ENCODE measurements at regions not wholly inside any gene's neighbourhood (a gene's known extent, or its start where the extent isn't known, plus 50 kb on each side); places are given as distances from the start of the nearest gene placed in this dataset.
A peak's percentile ranks its signal among the peaks of the same experiment; 100 is the strongest.

DNA sequence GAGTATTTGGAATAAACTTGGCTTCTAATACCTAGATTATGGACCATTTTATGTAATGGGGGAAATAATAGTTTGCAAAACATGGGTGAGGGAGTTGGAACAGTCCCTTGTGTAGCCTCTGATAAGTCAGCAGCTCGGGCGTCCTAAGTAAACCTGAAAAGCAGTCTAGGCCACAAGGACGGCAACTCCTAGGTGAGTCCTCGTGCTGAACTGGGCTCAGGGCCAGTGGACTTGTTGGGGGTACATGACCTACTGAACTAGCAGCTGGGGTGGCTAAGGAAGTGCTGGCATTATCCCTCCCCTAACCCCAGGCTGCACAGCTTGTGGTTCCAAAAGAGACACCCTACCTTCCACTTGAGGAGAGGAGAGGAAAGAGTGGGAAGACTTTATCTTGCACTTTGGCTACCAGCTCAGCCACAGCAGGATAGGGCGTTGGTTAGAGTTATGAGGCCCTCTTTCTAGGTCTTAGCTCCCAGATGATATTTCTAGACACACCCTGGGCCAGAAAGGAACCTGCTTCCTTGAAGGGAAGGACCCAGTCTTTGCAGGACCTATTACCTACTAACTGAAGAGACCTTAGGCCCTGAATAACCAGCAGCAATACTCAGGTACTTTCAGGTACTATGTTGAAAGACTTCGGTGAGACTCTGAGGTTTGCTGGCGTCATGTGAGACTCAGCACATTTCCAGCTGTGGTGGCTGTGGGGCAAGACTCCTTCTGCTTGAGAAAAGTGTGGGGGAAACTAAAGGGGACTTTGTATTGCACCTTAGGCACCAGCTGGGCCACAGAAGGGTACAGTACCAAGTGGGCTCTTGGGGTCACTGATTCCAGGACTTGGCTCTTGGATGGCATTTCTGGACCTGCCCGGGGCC is 71.0 kb downstream of the AQP4 start:
- Histone ChIP-seq H3K4me3 (no peak overlapping the region), H3K4me1 (replicated peaks in 1 of 2) (peaks cover 2 to 3% of the 10 kb centered on the region in 2 donors), H3K27ac (no peak overlapping the region)
- ATAC-seq (replicated peaks in 6 of 8), result no peak
- in situ Hi-C loops (cut with MboI; ENCODE audit: low pct_unique_long_range_greater_than_20kb in 2 of 9, low sequenced_read_pairs in 9 of 9, unreplicated experiment in 9 of 9), result no loop called here
- WGBS, 10 experiments, result 0 to 100% (median 94%) methylated on average over 1 to 7 of the region's 8 CpGs; no CpG with 5 or more reads in 2 of the 10 experiments

DNA sequence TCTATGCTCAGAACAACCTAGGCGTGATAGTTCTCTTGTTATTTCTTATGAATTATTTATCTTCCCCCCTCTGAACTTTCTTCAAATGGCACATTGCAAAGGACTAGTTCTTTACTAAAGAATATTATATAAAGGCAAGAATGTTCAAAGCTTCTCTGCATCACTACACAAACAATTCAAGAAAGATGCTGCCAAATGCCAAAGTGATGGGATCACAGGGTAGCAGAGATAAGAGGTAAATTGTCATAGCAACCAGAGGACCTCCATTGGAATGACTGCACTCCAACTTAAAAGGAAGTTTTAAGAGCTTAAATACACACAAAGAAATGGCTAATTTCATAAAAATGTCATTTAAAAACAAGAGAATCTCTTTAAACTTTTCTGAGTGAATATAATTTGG is 72.8 kb downstream of the AQP4 start:
- 50 to 86% (median 80%) methylated on average over 1 of the region's 1 CpG; no CpG with 5 or more reads in 5 of the 10 experiments for WGBS, 10 experiments
- in situ Hi-C loops (cut with MboI; ENCODE audit: low pct_unique_long_range_greater_than_20kb in 2 of 9, low sequenced_read_pairs in 9 of 9, unreplicated experiment in 9 of 9), result no loop called here
- Histone ChIP-seq H3K27ac (no peak overlapping the region), H3K4me1 (replicated peaks in 1 of 2) (peaks cover 2 to 10% of the 10 kb centered on the region in 2 donors), H3K4me3 (no peak overlapping the region)
- ATAC-seq (replicated peaks in 6 of 8), result peak in 2 of 8 experiments; percentile 26 to 78

- in situ Hi-C loops (cut with MboI; ENCODE audit: low pct_unique_long_range_greater_than_20kb in 2 of 9, low sequenced_read_pairs in 9 of 9, unreplicated experiment in 9 of 9), result no loop called here
- peaks cover 2 to 10% of the 10 kb centered on the region in 2 donors for H3K4me1 ChIP-seq (replicated peaks in 1 of 2)
- peak in 2 of 8 experiments; percentile 71 to 90 for ATAC-seq (replicated peaks in 6 of 8)
- H3K4me3 ChIP-seq, result no peak overlapping the region
- H3K27ac ChIP-seq, result no peak overlapping the region
Observed at GRCh38 chr18:26791676-26792075, 73.8 kb downstream of the AQP4 start.

DNA sequence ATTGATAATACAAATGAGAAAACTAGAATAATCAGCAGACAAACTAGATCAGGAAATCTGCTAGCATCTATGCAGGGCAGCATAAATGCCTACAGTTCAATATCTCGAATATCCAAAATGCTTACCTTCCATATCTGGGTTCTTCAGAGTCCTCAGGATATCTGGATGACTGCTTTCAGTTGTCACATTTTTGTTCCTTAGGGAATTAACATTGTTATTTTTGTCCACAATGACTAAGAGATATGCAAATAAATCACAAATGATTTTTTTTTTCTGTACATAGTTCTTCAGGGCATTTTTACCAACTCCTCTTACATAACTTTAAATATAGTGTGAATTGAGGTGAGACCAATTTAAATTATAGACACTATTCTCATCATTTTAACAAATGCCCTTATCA is 80.9 kb downstream of the AQP4 start:
- peaks cover 9 to 13% of the 10 kb centered on the region in 2 donors for H3K4me1 ChIP-seq (replicated peaks in 1 of 2)
- H3K4me3 ChIP-seq, result no peak overlapping the region
- WGBS, 10 experiments, result 0 to 100% (median 53%) methylated on average over 1 of the region's 1 CpG
- in situ Hi-C loops (cut with MboI; ENCODE audit: low pct_unique_long_range_greater_than_20kb in 2 of 9, low sequenced_read_pairs in 9 of 9, unreplicated experiment in 9 of 9), result no loop called here
- H3K27ac ChIP-seq, result no peak overlapping the region
- peak in 2 of 8 experiments; percentile 43 to 63 for ATAC-seq (replicated peaks in 6 of 8)

GRCh38 chr18:26783170-26783569 is 82.3 kb downstream of the AQP4 start:
- peak in 3 of 8 experiments; percentile 13 to 70 (median 63) for ATAC-seq (replicated peaks in 6 of 8)
- 0 to 100% (median 63%) methylated on average over 1 to 5 of the region's 6 CpGs; no CpG with 5 or more reads in 1 of the 10 experiments for WGBS, 10 experiments
- peaks cover 4 to 7% of the 10 kb centered on the region in 2 donors for H3K4me1 ChIP-seq (replicated peaks in 1 of 2)
- in situ Hi-C loops (cut with MboI; ENCODE audit: low pct_unique_long_range_greater_than_20kb in 2 of 9, low sequenced_read_pairs in 9 of 9, unreplicated experiment in 9 of 9), result no loop called here
- no peak overlapping the region for H3K27ac ChIP-seq
- H3K4me3 ChIP-seq, result no peak overlapping the region

- peaks cover 4 to 7% of the 10 kb centered on the region in 2 donors for H3K4me1 ChIP-seq (replicated peaks in 1 of 2)
- in situ Hi-C loops (cut with MboI; ENCODE audit: low pct_unique_long_range_greater_than_20kb in 2 of 9, low sequenced_read_pairs in 9 of 9, unreplicated experiment in 9 of 9), result no loop called here
- 33 to 73% (median 59%) methylated on average over 1 to 5 of the region's 5 CpGs for WGBS, 10 experiments
- ATAC-seq (replicated peaks in 6 of 8), result no peak
- no peak overlapping the region for H3K27ac ChIP-seq
- H3K4me3 ChIP-seq, result no peak overlapping the region
Observed at GRCh38 chr18:26780520-26781325, 84.8 kb downstream of the AQP4 start.

GRCh38 chr18:26778054-26778393 is 87.5 kb downstream of the AQP4 start:
- Histone ChIP-seq H3K27ac (no peak overlapping the region), H3K4me1 (replicated peaks in 1 of 2) (peaks cover 4 to 7% of the 10 kb centered on the region in 2 donors), H3K4me3 (no peak overlapping the region)
- in situ Hi-C loops (cut with MboI; ENCODE audit: low pct_unique_long_range_greater_than_20kb in 2 of 9, low sequenced_read_pairs in 9 of 9, unreplicated experiment in 9 of 9), result no loop called here
- no peak for ATAC-seq (replicated peaks in 6 of 8)

GRCh38 chr18:26777351-26778053 is 88.0 kb downstream of the AQP4 start:
- WGBS, 10 experiments, result 0 to 83% (median 67%) methylated on average over 1 to 6 of the region's 7 CpGs; no CpG with 5 or more reads in 1 of the 10 experiments
- Histone ChIP-seq H3K4me1 (replicated peaks in 1 of 2) (peaks cover 4 to 7% of the 10 kb centered on the region in 2 donors), H3K27ac (no peak overlapping the region), H3K4me3 (no peak overlapping the region)
- peak in 2 of 8 experiments; percentile 28 to 48 for ATAC-seq (replicated peaks in 6 of 8)
- in situ Hi-C loops (cut with MboI; ENCODE audit: low pct_unique_long_range_greater_than_20kb in 2 of 9, low sequenced_read_pairs in 9 of 9, unreplicated experiment in 9 of 9), result no loop called here

DNA sequence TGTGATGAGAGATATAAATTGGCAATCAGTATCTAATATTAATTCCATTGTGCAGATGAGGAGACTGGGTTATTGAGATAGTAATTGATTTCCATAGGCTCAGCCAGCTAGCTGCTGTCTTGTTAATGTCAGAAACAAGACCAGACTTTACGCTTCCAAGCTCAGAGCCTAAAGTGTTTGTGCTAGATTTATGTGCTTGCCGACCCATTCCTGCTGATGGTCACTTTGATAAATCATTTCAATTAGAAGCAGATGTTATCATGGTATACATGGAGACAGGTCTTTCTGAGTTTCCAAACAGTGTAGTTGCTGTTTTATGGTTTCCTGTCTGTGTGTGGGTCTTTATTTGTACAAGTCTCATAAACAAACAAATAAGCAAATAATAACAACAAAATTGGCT is 92.8 kb downstream of the AQP4 start:
- no peak overlapping the region for H3K4me3 ChIP-seq
- WGBS, 10 experiments, result 10 to 67% (median 42%) methylated on average over 1 to 2 of the region's 2 CpGs; no CpG with 5 or more reads in 2 of the 10 experiments
- peak in 2 of 8 experiments; percentile 19 to 35 for ATAC-seq (replicated peaks in 6 of 8)
- no peaks in the 10 kb centered on the region for H3K4me1 ChIP-seq (replicated peaks in 1 of 2)
- in situ Hi-C loops (cut with MboI; ENCODE audit: low pct_unique_long_range_greater_than_20kb in 2 of 9, low sequenced_read_pairs in 9 of 9, unreplicated experiment in 9 of 9), result loop anchor here in 1 of 9 experiments (25.0 kb wide), 1 partner anchor 110 kb away; no protein-coding TSS in a partner anchor
- H3K27ac ChIP-seq, result no peak overlapping the region

GRCh38 chr18:26771524-26771923 is 94.0 kb downstream of the AQP4 start:
- WGBS, 10 experiments, result 0 to 60% (median 36%) methylated on average over 1 of the region's 1 CpG; no CpG with 5 or more reads in 5 of the 10 experiments

GRCh38 chr18:26768385-26768784 is 97.1 kb downstream of the AQP4 start:
- in situ Hi-C loops (cut with MboI; ENCODE audit: low pct_unique_long_range_greater_than_20kb in 2 of 9, low sequenced_read_pairs in 9 of 9, unreplicated experiment in 9 of 9), result loop anchor here in 1 of 9 experiments (25.0 kb wide), 1 partner anchor 106 kb away; no protein-coding TSS in a partner anchor
- WGBS, 10 experiments, result 20 to 84% (median 68%) methylated on average over 3 to 7 of the region's 7 CpGs; no CpG with 5 or more reads in 1 of the 10 experiments
- Histone ChIP-seq H3K4me1 (replicated peaks in 1 of 2) (no peaks in the 10 kb centered on the region), H3K27ac (no peak overlapping the region), H3K4me3 (no peak overlapping the region)
- no peak for ATAC-seq (replicated peaks in 6 of 8)

More at GRCh38 chr18:26771524-26771923, 94.0 kb downstream of the AQP4 start:
- in situ Hi-C loops (cut with MboI; ENCODE audit: low pct_unique_long_range_greater_than_20kb in 2 of 9, low sequenced_read_pairs in 9 of 9, unreplicated experiment in 9 of 9), result loop anchor here in 1 of 9 experiments (25.0 kb wide), 1 partner anchor 109 kb away; no protein-coding TSS in a partner anchor
- Histone ChIP-seq H3K4me1 (replicated peaks in 1 of 2) (no peaks in the 10 kb centered on the region), H3K27ac (no peak overlapping the region), H3K4me3 (no peak overlapping the region)
- peak in 3 of 8 experiments; percentile 21 to 52 (median 49) for ATAC-seq (replicated peaks in 6 of 8)

- in situ Hi-C loops (cut with MboI; ENCODE audit: low pct_unique_long_range_greater_than_20kb in 2 of 9, low sequenced_read_pairs in 9 of 9, unreplicated experiment in 9 of 9), result loop anchor here in 1 of 9 experiments (25.0 kb wide), 1 partner anchor 103 kb away; no protein-coding TSS in a partner anchor
- H3K4me3 ChIP-seq, result no peak overlapping the region
- H3K27ac ChIP-seq, result no peak overlapping the region
- WGBS, 10 experiments, result 100% methylated on average over 1 of the region's 2 CpGs; no CpG with 5 or more reads in 8 of the 10 experiments
- no peak for ATAC-seq (replicated peaks in 6 of 8)
- no peaks in the 10 kb centered on the region for H3K4me1 ChIP-seq (replicated peaks in 1 of 2)
Observed at GRCh38 chr18:26765498-26765897, 100.0 kb downstream of the AQP4 start.

Measured in motor neuron (in vitro differentiated cells).